ENCODE measurements at regions not wholly inside any gene's neighbourhood (a gene's known extent, or its start where the extent isn't known, plus 50 kb on each side); places are given as distances from the start of the nearest gene placed in this dataset.

GRCh38 chr4:157459785-157460184, 239.3 kb downstream of the GRIA2 start:
- DNase-seq, result no peak

- no peak for DNase-seq
Measured at GRCh38 chr4:157447195-157447594, 226.7 kb downstream of the GRIA2 start.

- DNase-seq, result no peak
Measured at GRCh38 chr4:157444014-157444413, 223.5 kb downstream of the GRIA2 start.

GRCh38 chr4:157443537-157443936, 223.0 kb downstream of the GRIA2 start:
- DNase-seq, result no peak

GRCh38 chr4:157425897-157426296, 205.4 kb downstream of the GRIA2 start:
- DNase-seq, result no peak

GRCh38 chr4:157423526-157424020, 203.0 kb downstream of the GRIA2 start:
- no peak for DNase-seq

GRCh38 chr4:157421365-157421764, 200.8 kb downstream of the GRIA2 start:
- no peak for DNase-seq
